Activated naive CD8-positive, alpha-beta T cell treated with anti-CD3 and anti-CD28 coated beads, Interleukin-2, amount 50 U/mL, for 24 hours (primary cell): ENCODE measurements at regions not wholly inside any gene's neighbourhood (a gene's known extent, or its start where the extent isn't known, plus 50 kb on each side); places are given as distances from the start of the nearest gene placed in this dataset.

Experiments
- ATAC-seq: fragments of 150-1000 bp; cut with Tn5 transposase; one replicate; pipeline ENCODE4 v1.10.0; 2021
- DNase-seq: peaks from one replicate; pipeline ENCODE4 v3.0.0; 2021
- H3K27ac Mint-ChIP-seq: one replicate; pipeline ENCODE4 v1.8.0; 2021; ENCODE audit warnings: mild to moderate bottlenecking, mixed read lengths
- H3K27me3 Mint-ChIP-seq: one replicate; pipeline ENCODE4 v1.8.0; 2021; ENCODE audit warnings: mixed read lengths
- H3K36me3 Mint-ChIP-seq: one replicate; pipeline ENCODE4 v1.8.0; 2021; ENCODE audit warnings: low read depth, mixed read lengths
- H3K4me1 Mint-ChIP-seq: one replicate; pipeline ENCODE4 v1.8.0; 2021; ENCODE audit warnings: mixed read lengths
- H3K4me3 Mint-ChIP-seq: one replicate; pipeline ENCODE4 v1.8.0; 2021; ENCODE audit warnings: mild to moderate bottlenecking, moderate library complexity, mixed read lengths
- H3K9me3 Mint-ChIP-seq: one replicate; pipeline ENCODE4 v1.8.0; 2021; ENCODE audit warnings: mixed read lengths

GRCh38 chr4:140258476-140258875 lies 104.5 kb upstream of the MAML3 start:
- no peak for ATAC-seq
- H3K27ac Mint-ChIP-seq: no peak overlapping the region
- H3K36me3 Mint-ChIP-seq: no peaks in the 10 kb centered on the region
- peaks cover 13% of the 10 kb centered on the region for H3K4me1 Mint-ChIP-seq
- peaks cover 21% of the 10 kb centered on the region for H3K27me3 Mint-ChIP-seq
- H3K4me3 Mint-ChIP-seq: no peak overlapping the region
- H3K9me3 Mint-ChIP-seq: no peaks in the 10 kb centered on the region
- DNase-seq: no peak

DNA sequence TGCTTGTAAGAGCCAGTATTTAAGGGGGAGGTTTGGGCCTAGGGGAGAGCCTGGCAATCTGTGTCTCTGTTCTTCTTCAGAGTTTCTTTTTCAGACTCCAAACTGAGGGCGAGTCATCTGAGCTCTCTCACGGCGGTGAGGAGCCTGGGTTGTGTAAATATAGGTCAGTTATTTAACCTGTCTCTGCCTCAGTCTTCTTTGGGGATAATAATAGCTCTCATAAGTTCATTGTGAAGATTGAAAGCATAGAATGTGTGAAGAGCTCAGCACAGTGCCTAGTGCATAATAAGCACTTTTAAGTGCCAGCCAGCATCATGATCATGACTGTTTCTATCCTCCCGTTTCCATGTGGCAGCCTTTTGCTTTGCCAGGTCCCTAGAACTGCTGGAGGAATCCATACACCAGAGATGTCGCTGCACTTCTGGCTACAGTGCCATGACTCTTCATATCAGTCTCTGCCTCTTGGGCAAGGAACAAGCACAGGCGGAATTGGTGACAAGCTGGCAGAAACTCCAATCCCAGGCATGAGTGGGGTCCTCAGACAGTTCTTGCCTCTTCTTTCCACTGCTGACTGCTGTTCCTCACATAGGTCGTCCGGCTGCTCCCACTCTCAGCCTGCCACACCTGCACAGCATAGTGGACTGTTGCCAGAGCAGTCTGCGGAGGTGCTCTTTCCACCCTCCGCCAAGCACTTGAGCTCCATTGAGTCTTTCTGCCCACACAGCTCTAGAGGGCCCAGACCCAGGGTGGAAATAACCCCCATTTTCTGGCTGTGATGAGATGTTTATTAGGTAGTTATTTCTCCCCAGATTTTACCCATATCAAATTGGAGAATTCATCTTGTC lies 103.7 kb upstream of the MAML3 start:
- no peaks in the 10 kb centered on the region for H3K36me3 Mint-ChIP-seq
- H3K4me1 Mint-ChIP-seq: peaks cover 15% of the 10 kb centered on the region
- no peak overlapping the region for H3K4me3 Mint-ChIP-seq
- H3K9me3 Mint-ChIP-seq: no peaks in the 10 kb centered on the region
- H3K27ac Mint-ChIP-seq: no peak overlapping the region
- DNase-seq (no peak), ATAC-seq (no peak)
- H3K27me3 Mint-ChIP-seq: peaks cover 21% of the 10 kb centered on the region

DNA sequence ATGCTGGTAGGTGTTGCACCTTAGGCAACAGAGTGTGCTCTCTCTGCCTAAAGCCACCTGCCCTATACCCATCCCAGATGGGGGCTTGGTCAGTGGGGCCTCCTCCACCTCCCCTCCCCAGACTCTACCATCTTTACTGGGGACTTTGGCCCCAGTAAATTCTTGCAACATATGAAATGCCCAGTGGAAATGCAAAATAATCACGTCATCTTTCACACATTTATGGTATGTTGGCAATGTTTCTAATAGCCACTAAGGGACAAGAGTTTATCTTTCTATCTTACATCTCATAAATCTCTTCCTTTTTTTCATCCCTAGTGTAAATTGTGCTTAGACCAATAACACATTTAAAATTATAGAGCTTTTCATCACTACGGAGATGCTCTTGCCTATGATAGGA lies 103.0 kb upstream of the MAML3 start:
- no peaks in the 10 kb centered on the region for H3K36me3 Mint-ChIP-seq
- H3K27ac Mint-ChIP-seq: no peak overlapping the region
- peaks cover 26% of the 10 kb centered on the region for H3K27me3 Mint-ChIP-seq
- ATAC-seq (no peak), DNase-seq (no peak)
- H3K4me3 Mint-ChIP-seq: no peak overlapping the region
- H3K9me3 Mint-ChIP-seq: no peaks in the 10 kb centered on the region
- H3K4me1 Mint-ChIP-seq: peaks cover 21% of the 10 kb centered on the region

GRCh38 chr4:140256335-140256734 lies 102.4 kb upstream of the MAML3 start:
- no peak for DNase-seq
- Mint-ChIP-seq H3K27me3 (peaks cover 24% of the 10 kb centered on the region), H3K27ac (peak overlapping the region; percentile 26), H3K4me3 (no peak overlapping the region), H3K36me3 (no peaks in the 10 kb centered on the region), H3K9me3 (no peaks in the 10 kb centered on the region), H3K4me1 (peaks cover 27% of the 10 kb centered on the region)
- peak; percentile 38 for ATAC-seq

DNA sequence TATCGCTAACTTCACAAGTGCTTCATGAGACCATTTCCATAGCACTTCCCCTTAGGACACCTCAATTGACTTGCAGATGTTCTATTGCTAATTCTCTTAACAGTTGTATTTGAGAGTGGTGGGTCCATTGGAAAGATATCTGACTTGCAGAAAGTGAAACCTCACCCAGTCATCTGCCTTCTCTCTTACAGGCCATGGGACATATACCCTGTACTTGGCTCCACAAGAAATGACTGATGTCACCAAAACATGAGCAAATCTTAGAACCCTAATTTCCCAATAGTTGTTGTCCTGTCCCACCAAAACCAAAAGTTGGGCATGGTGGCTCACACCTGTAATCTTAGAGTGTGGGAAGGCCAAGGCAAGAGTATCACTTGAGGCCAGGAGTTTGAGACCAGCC lies 101.9 kb upstream of the MAML3 start:
- DNase-seq (no peak), ATAC-seq (peak; percentile 39)
- H3K27ac Mint-ChIP-seq: peak overlapping the region; percentile 26
- H3K36me3 Mint-ChIP-seq: no peaks in the 10 kb centered on the region
- no peaks in the 10 kb centered on the region for H3K9me3 Mint-ChIP-seq
- peaks cover 25% of the 10 kb centered on the region for H3K27me3 Mint-ChIP-seq
- peaks cover 29% of the 10 kb centered on the region for H3K4me1 Mint-ChIP-seq
- no peak overlapping the region for H3K4me3 Mint-ChIP-seq

GRCh38 chr4:140255467-140255866 lies 101.5 kb upstream of the MAML3 start:
- H3K36me3 Mint-ChIP-seq: no peaks in the 10 kb centered on the region
- H3K4me1 Mint-ChIP-seq: peaks cover 31% of the 10 kb centered on the region
- H3K27ac Mint-ChIP-seq: no peak overlapping the region
- no peak overlapping the region for H3K4me3 Mint-ChIP-seq
- DNase-seq (no peak), ATAC-seq (no peak)
- no peaks in the 10 kb centered on the region for H3K9me3 Mint-ChIP-seq
- peaks cover 24% of the 10 kb centered on the region for H3K27me3 Mint-ChIP-seq

DNA sequence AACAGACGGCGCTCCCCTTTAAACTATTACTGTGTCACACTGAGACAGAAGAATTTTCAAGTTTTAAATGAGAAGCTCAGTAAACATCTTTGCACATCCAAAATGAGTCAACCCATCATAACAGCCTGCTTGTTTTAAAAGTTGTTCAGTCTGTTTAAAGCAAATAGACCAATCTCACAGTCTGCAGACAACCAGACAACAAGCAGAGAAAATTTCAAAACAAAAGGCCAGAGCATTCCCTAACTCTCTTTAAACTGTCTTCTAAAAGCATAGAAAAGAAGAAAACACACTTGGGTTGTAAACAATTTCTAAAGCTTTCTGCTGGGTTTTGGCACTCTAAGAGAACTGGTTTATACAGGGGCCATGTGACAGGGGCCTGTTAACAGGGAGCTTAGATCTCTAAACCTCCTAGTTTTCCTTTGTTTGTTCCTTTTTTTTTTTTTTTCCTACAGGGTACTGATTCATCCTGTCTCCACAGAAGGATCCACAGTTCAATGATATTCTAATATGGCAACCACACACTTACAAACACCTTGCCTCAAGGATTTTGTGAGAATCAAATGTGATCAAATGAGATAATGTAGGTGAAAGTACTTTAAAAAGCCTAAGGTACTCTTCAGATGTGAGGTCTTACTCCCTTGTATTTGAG lies 100.8 kb upstream of the MAML3 start:
- H3K9me3 Mint-ChIP-seq: no peaks in the 10 kb centered on the region
- DNase-seq (no peak), ATAC-seq (no peak)
- peaks cover 23% of the 10 kb centered on the region for H3K27me3 Mint-ChIP-seq
- H3K27ac Mint-ChIP-seq: no peak overlapping the region
- peaks cover 31% of the 10 kb centered on the region for H3K4me1 Mint-ChIP-seq
- H3K4me3 Mint-ChIP-seq: no peak overlapping the region
- no peaks in the 10 kb centered on the region for H3K36me3 Mint-ChIP-seq

GRCh38 chr4:140253556-140254027 lies 99.6 kb upstream of the MAML3 start:
- Mint-ChIP-seq H3K27ac (peak overlapping the region; percentile 6), H3K9me3 (no peaks in the 10 kb centered on the region), H3K36me3 (no peaks in the 10 kb centered on the region), H3K4me3 (peak overlapping the region; percentile 54), H3K4me1 (peaks cover 31% of the 10 kb centered on the region), H3K27me3 (peaks cover 19% of the 10 kb centered on the region)
- ATAC-seq (no peak), DNase-seq (no peak)

GRCh38 chr4:140252742-140253555 lies 99.0 kb upstream of the MAML3 start:
- ATAC-seq (peak; percentile 65), DNase-seq (peak; percentile 73)
- H3K36me3 Mint-ChIP-seq: no peaks in the 10 kb centered on the region
- H3K4me3 Mint-ChIP-seq: peak overlapping the region; percentile 54
- peaks cover 19% of the 10 kb centered on the region for H3K27me3 Mint-ChIP-seq
- no peaks in the 10 kb centered on the region for H3K9me3 Mint-ChIP-seq
- peaks cover 31% of the 10 kb centered on the region for H3K4me1 Mint-ChIP-seq
- H3K27ac Mint-ChIP-seq: no peak overlapping the region

DNA sequence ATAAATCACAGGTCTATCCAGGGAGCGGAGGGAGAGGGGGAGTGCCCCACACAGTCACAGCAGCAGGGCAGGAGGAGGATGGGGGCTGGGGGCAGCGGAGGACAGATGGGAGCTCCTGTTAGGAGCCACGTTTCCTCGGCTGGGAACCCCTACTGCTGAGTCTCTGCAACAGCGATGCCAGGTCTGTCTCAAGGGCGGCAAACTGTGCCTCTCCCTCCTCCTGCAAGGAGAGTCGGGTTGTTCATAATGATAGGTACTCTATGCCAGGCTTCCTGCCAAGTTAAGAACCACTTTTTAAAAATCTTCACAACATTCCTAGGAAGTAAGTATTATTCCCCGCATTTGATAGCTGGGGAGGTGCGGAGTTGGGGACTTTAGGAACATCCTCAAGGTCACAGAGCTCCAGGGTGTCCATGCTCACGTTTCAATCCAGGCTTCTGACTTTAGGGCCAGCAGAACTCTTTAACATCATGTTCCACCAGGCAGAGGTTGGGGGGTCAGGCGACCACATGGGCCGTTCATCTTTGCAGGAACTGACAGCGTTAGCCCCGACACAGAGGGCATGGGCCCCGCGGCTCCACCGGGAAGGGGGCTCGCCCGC lies 98.3 kb upstream of the MAML3 start:
- Mint-ChIP-seq H3K4me1 (peaks cover 32% of the 10 kb centered on the region), H3K27ac (peak overlapping the region; percentile 61), H3K36me3 (no peaks in the 10 kb centered on the region), H3K4me3 (peak overlapping the region; percentile 61), H3K9me3 (no peaks in the 10 kb centered on the region), H3K27me3 (peaks cover 19% of the 10 kb centered on the region)
- DNase-seq (peak; percentile 41), ATAC-seq (peak; percentile 11)

DNA sequence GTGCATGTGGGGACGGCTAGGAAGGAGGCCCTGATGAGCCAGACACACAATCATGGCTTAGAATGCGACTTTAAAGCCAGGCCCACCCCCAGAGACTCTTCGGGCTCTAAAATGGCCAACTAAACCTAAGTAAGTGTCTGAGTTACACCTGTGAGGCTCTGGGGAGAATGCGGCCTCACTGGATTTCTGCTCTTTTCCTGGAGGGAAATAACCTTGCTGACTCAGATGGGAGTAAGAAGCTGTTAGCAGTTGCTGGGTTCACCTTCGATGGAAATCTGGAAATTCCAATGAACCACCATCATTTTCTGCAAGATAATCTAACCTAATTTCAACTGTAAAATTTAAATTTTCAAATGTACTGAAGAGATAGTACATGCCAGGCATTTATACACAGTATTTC lies 97.6 kb upstream of the MAML3 start:
- Mint-ChIP-seq H3K4me3 (no peak overlapping the region), H3K9me3 (no peaks in the 10 kb centered on the region), H3K36me3 (no peaks in the 10 kb centered on the region), H3K27ac (peak overlapping the region; percentile 61), H3K27me3 (peaks cover 19% of the 10 kb centered on the region), H3K4me1 (peaks cover 35% of the 10 kb centered on the region)
- ATAC-seq: no peak
- DNase-seq: no peak

- H3K9me3 Mint-ChIP-seq: no peaks in the 10 kb centered on the region
- peak overlapping the region; percentile 21 for H3K27ac Mint-ChIP-seq
- DNase-seq: no peak
- peaks cover 19% of the 10 kb centered on the region for H3K27me3 Mint-ChIP-seq
- ATAC-seq: peak; percentile 59
- peaks cover 30% of the 10 kb centered on the region for H3K4me1 Mint-ChIP-seq
- H3K36me3 Mint-ChIP-seq: no peaks in the 10 kb centered on the region
- no peak overlapping the region for H3K4me3 Mint-ChIP-seq
These were observed 97.1 kb upstream of the MAML3 start for GRCh38 chr4:140250989-140251552.

DNA sequence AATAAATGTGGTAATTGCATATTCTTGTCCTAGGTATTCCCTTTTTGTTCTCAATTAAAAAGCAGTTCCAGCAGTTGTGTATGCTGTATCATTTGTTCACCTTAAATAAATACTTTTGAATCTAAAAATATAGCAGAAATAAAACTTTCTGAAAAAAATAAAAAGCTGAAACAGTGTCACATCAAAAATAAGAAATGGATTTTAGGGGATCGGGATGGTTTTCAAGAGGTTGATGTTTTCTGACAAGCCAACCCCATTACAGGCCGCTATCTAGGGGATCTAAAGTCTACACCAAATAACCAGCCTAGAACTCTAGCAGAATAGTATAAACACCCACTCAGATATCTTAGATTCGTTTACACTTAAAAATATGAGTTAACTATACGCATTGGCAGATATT lies 95.4 kb upstream of the MAML3 start:
- Mint-ChIP-seq H3K27ac (no peak overlapping the region), H3K27me3 (peaks cover 16% of the 10 kb centered on the region), H3K9me3 (no peaks in the 10 kb centered on the region), H3K36me3 (no peaks in the 10 kb centered on the region), H3K4me3 (no peak overlapping the region), H3K4me1 (peaks cover 25% of the 10 kb centered on the region)
- no peak for DNase-seq
- ATAC-seq: no peak

- no peaks in the 10 kb centered on the region for H3K9me3 Mint-ChIP-seq
These were observed 93.3 kb upstream of the MAML3 start for GRCh38 chr4:140247237-140247636.

More at GRCh38 chr4:140247237-140247636, 93.3 kb upstream of the MAML3 start:
- peaks cover 6% of the 10 kb centered on the region for H3K27me3 Mint-ChIP-seq
- no peaks in the 10 kb centered on the region for H3K36me3 Mint-ChIP-seq
- H3K27ac Mint-ChIP-seq: no peak overlapping the region
- no peak overlapping the region for H3K4me3 Mint-ChIP-seq
- peaks cover 36% of the 10 kb centered on the region for H3K4me1 Mint-ChIP-seq
- DNase-seq (no peak), ATAC-seq (no peak)
